ENCODE measurements at regions not wholly inside any gene's neighbourhood (a gene's known extent, or its start where the extent isn't known, plus 50 kb on each side); places are given as distances from the start of the nearest gene placed in this dataset.
"Not testable (repeated sequence)": the region's sequence is repeated elsewhere in the genome, so short reads cannot be mapped to it uniquely, and the experiment has no call there.

GRCh38 chr12:86950444-86950843 lies 694.3 kb upstream of the MGAT4C start:
- TF ChIP-seq CTCF (IDR thresholded peaks at IDR 0.05 in 8 of 11, conservative IDR thresholded peaks at IDR 0.05 in 3 of 11) (no peak), POLR2AphosphoS5 (IDR thresholded peaks at IDR 0.05) (no peak), POLR2A (IDR thresholded peaks at IDR 0.05) (no peak)
- WGBS, 5 donors = 74 to 83% (median 81%) methylated on average over 3 of the region's 3 CpGs
- intact Hi-C loops (cut with DNase I; ENCODE audit: low total_unique reads) = no loop called here
- Histone ChIP-seq H3K36me3 (no peaks in the 10 kb centered on the region), H3K27ac (no peak overlapping the region), H3K4me1 (no peaks in the 10 kb centered on the region), H3K4me3 (no peak overlapping the region), H3K27me3 (replicated peaks in 1 of 7) (no peaks in the 10 kb centered on the region), H3K9me3 (no peaks in the 10 kb centered on the region)
- DNase-seq = no peak

GRCh38 chr12:86950043-86950442 lies 693.9 kb upstream of the MGAT4C start:
- no peaks in the 10 kb centered on the region for H3K9me3 ChIP-seq
- no peak for TF ChIP-seq POLR2AphosphoS5 (IDR thresholded peaks at IDR 0.05)
- TF ChIP-seq CTCF (IDR thresholded peaks at IDR 0.05 in 8 of 11, conservative IDR thresholded peaks at IDR 0.05 in 3 of 11) = no peak
- TF ChIP-seq POLR2A (IDR thresholded peaks at IDR 0.05) = no peak
- intact Hi-C loops (cut with DNase I; ENCODE audit: low total_unique reads) = no loop called here
- no peaks in the 10 kb centered on the region for H3K36me3 ChIP-seq
- WGBS, 5 donors = 14 to 28% (median 24%) methylated on average over 1 of the region's 1 CpG
- no peaks in the 10 kb centered on the region for H3K27me3 ChIP-seq (replicated peaks in 1 of 7)
- no peak for DNase-seq
- H3K4me1 ChIP-seq = no peaks in the 10 kb centered on the region
- H3K27ac ChIP-seq = no peak overlapping the region
- no peak overlapping the region for H3K4me3 ChIP-seq

DNA sequence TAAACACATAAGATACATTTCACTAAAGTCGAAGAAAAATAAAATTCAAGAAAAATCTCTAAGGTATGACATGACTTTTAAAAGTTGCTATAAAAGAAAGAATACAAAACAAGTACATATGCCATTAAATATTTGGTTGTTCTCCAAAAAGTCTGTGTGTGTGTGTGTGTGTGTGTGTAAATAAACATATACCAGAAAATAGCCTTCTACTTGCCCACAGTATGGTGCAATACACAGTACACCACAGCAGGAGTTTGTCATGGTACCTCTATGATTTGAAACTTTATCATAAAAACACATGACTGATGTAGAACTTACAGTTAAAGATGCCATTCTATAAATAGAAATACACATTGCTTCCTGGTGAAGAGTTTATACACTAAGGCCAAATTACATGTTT lies 692.7 kb upstream of the MGAT4C start:
- intact Hi-C loops (cut with DNase I; ENCODE audit: low total_unique reads) = no loop called here

GRCh38 chr12:86945685-86946196 lies 689.5 kb upstream of the MGAT4C start:
- H3K36me3 ChIP-seq = no peaks in the 10 kb centered on the region
- intact Hi-C loops (cut with DNase I; ENCODE audit: low total_unique reads) = no loop called here

More for the DNA sequence above, 692.7 kb upstream of the MGAT4C start:
- Histone ChIP-seq H3K27ac (no peak overlapping the region), H3K4me3 (no peak overlapping the region), H3K36me3 (no peaks in the 10 kb centered on the region), H3K4me1 (no peaks in the 10 kb centered on the region), H3K9me3 (no peaks in the 10 kb centered on the region), H3K27me3 (replicated peaks in 1 of 7) (no peaks in the 10 kb centered on the region)
- 81 to 91% (median 84%) methylated on average over 1 of the region's 1 CpG for WGBS, 5 donors
- TF ChIP-seq POLR2AphosphoS5 (IDR thresholded peaks at IDR 0.05) (no peak), POLR2A (IDR thresholded peaks at IDR 0.05) (no peak)
- DNase-seq = no peak

GRCh38 chr12:86944197-86944819 lies 688.1 kb upstream of the MGAT4C start:
- H3K27ac ChIP-seq; H3K9me3 ChIP-seq; H3K4me1 ChIP-seq; H3K4me3 ChIP-seq; DNase-seq; H3K27me3 ChIP-seq (replicated peaks in 1 of 7); intact Hi-C loops (cut with DNase I; ENCODE audit: low total_unique reads); H3K36me3 ChIP-seq: not testable (repeated sequence)
- WGBS, 5 donors = 52 to 76% (median 70%) methylated on average over 2 to 3 of the region's 3 CpGs

More at GRCh38 chr12:86945685-86946196, 689.5 kb upstream of the MGAT4C start:
- H3K27ac ChIP-seq = no peak overlapping the region
- TF ChIP-seq POLR2A (IDR thresholded peaks at IDR 0.05) (no peak), CTCF (IDR thresholded peaks at IDR 0.05 in 8 of 11, conservative IDR thresholded peaks at IDR 0.05 in 3 of 11) (no peak), POLR2AphosphoS5 (IDR thresholded peaks at IDR 0.05) (no peak)
- 65 to 74% (median 69%) methylated on average over 1 of the region's 1 CpG for WGBS, 5 donors
- no peak overlapping the region for H3K4me3 ChIP-seq
- H3K4me1 ChIP-seq = no peaks in the 10 kb centered on the region
- H3K27me3 ChIP-seq (replicated peaks in 1 of 7) = no peaks in the 10 kb centered on the region
- no peak for DNase-seq
- no peaks in the 10 kb centered on the region for H3K9me3 ChIP-seq
